Stimulated activated CD4-positive, alpha-beta T cell treated with anti-CD3 and anti-CD28 coated beads, Interleukin-2, amount 100 ng/mL, for 24 hours (primary cell): ENCODE measurements at regions not wholly inside any gene's neighbourhood (a gene's known extent, or its start where the extent isn't known, plus 50 kb on each side); places are given as distances from the start of the nearest gene placed in this dataset.

Experiments
- DNase-seq, 2 donors: peaks; one replicate each; pipeline ENCODE4 v3.0.0-alpha.2; 2020

DNA sequence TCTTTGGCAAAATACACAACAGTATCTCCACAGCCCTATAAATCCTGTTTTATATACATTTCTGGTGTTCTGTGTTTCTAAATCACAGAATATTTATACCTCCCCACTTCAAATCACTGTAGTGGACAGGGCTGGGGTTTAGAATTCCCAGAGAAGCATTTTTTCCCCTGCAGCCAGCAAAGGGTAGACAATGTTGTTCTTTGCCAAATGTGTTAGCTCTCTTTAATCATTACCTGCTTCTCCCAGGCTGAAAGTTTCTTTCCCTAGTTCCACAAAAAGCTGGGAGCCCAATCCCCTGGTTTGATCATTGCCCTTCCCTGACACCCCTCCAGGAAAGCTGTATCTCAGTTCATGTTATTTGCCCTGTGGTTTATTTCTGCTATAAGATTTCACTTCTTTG is 520.0 kb upstream of the SPHKAP start:
- no peak for DNase-seq

DNA sequence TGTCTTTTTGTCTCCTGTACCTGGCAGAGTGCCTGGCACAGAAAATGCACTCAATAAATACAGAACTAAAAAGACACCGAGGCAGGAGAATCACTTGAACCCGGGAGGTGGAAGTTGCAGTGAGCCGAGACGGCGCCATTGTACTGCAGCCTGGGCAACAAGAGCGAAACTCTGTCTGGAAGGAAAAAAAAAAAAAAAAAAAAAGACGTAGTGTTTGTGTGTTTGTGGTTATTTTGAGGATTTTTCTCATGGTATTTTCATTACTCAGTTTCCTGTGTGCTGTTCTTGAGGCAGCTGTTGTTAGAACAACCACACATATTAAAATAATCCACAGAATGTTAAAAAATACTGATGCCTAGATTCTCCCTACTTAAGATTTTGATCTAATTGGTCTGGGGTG is 519.2 kb upstream of the SPHKAP start:
- no peak for DNase-seq

DNA sequence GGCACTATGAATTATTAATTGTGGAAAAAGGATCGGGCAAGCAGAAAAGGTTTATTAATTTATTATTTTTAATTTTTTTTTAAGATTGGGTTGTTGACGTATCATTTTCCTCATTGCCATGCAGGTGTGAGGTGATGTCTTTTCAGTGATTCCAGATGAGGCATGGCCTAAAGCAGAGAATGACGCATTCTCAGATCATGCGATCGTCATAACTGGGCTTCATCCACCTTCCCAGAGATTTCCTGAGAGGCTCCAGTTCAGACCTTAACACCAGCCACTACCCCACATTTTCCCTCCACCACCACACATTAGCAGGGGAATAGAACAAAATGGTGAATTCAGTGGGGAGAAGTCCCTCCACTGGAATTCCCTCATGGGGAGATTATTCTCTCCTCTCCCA is 518.4 kb upstream of the SPHKAP start:
- no peak for DNase-seq

DNA sequence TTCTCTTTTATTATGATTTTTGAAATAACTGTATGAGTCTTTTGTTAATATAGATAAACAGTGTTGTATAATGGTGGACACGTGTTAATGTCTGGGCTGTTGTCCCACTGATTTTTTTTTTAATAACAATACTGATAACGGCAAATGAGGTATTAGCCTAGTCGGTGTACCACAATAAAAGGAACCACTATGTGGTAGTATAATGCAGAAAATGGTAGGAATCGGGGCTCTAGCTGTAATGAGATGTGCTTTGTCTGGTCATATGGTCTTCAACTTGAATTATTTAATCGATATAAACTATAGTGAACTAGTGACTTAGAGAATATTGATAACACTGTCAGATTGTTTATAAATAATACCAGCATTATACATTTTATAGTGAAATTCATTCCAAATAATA is 517.9 kb upstream of the SPHKAP start:
- DNase-seq = no peak

DNA sequence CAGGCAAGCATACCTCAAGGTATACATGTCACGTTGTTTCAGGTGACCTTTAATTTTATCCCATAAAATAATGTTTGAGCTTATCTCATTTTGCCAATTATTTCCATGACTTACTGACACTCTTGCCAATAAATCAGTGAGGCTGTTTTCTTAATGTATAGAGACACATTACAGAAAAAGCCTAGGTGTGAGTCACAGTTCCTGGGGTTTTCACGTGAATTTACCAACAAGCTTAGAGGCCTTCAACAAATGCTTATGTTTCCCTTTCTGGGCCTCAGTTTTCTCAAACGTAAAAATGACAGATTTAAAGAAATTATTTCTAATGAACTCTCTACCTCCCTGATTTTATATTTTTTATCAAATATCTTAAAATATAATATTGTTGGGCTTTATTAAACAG is 517.5 kb upstream of the SPHKAP start:
- no peak for DNase-seq

DNA sequence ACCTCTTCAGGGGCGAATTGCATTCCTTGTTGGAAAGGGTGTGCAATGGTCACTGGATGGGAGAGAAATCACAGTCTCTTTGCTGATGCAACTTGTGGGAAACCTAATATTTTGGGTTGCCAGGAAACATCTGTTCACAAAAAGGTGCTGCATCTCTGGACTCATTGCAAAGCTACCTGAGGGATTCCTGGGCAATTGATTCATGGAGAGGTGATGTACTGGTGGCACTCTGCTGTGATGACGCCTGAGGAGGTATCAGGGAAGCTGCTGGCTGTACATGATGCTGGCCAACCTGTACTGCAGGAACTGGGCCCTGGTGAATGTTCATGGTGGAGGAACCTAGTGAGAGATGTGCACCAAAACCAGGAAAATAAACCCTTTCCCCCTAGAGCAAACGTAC is 516.0 kb upstream of the SPHKAP start:
- no peak for DNase-seq

DNA sequence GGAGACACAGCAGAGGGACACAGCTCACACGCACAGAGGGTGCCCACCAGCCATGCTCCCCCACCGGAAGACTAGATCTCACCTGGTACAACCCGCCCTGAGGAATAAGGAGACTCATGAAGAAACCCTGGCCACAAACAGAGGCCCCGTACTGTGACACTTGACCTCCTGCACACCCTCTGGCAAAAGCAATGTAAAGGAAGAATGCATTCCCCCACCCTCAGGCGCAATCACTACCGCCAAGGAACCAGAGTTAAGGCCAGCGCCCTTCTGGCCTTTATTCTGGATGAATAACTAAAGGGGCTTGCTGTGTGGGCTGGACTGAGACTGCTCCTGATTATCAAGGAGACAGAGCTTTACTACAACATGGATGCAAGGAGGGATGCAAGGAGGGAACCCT is 509.2 kb upstream of the SPHKAP start:
- DNase-seq = no peak

DNA sequence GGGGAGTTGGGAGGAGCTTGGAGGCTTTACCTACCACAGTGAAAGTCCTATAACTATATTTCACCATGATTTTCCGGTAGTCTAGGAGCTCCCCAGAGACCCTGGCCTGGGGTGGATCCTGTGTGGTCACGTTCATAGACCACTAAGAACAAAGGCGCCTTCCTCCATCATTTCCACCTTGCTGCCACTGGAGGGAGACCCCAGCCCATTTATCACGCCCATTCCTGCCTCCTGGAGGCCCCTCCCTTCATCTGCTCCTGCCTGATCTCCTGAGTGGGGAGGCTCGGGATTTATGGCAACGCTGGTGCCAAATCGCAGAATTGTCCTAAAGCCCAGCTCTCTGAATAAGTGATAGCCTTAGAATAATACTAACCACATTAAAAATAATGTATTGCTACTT is 507.6 kb upstream of the SPHKAP start:
- DNase-seq = no peak

DNA sequence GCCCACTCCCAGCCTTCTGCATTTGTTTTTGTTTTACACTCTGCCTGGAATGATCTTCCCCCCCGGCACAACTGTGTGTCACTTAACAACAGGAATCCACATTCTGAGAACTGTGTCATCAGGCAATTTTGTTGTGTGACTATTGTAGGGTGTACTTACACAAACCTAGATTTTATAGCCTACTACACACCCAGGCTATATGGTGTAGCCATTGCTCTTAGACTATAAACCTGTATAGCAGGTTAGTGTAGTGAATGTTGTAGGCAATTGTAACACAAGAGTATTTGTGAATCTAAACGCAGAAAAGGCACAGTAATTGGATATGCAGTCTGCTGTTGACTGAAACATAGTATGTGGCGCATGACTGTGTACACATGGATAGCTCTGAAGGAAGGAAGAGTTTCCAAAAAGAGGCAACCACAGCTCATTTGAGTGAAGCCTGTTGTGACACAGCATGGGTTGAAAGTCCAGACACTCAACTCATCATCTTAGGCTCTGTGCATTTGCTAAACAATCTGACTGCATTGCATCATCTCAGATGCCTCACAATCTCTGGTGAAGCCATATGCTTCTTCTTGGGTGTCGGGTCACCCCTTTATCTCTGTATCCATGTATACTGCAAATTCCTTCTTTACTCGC is 506.6 kb upstream of the SPHKAP start:
- no peak for DNase-seq

DNA sequence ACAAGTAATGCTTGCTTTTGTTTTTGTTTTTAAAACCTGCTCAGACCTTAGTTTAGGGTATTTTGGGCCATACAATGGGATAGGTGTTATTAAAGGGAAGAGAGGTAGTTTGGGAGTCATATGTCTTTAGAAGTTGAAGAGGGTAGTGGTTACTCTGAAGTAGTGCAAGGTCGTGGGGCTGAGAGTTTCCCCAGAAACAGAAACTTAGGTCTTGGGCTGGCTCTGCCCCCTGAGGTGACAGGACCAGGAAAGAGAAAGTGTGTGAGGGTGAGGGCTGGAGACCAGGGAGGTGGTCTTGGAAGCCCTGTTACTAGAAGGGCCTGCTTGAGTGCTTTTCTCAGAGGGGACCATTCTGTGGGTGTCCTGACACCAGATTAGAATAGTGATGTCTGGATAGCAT is 500.5 kb upstream of the SPHKAP start:
- DNase-seq = no peak

DNA sequence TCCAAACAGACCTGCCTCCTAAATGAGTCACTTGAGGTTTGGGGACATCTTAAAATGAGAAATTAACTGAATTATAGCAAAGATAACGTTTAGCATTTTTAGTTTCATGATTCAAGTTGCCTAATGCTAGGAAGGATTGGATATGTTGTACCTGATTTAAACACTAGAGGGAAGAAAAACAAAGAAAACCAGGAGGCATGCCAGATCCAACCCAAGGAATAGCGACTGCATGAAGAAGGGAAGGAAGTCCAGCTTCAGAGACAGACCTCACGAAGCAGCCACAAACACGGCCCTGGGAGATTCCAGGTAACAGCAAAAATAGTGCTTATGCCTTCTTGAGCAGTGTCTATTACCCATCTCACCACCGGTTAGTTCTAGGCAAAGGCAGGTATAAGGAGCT is 499.9 kb upstream of the SPHKAP start:
- DNase-seq = no peak

DNA sequence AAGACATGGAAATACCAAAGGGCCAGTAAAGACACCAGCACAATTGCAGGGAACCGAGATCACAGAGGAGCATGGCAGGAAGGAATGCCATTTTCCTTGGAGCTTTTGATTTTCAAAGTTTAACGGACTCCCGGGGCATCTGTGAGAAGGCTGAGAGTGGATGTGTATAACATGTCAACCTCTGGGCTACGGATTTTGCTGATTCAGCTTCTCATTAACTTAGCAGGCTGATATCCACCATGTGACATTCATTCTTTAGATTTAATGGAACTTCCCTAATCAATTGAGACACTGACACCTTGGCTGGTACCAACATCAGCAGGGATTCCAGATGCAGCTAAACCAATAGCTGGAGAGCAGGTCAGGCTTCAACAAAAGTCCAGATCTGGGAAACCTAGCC is 496.6 kb upstream of the SPHKAP start:
- no peak for DNase-seq

DNA sequence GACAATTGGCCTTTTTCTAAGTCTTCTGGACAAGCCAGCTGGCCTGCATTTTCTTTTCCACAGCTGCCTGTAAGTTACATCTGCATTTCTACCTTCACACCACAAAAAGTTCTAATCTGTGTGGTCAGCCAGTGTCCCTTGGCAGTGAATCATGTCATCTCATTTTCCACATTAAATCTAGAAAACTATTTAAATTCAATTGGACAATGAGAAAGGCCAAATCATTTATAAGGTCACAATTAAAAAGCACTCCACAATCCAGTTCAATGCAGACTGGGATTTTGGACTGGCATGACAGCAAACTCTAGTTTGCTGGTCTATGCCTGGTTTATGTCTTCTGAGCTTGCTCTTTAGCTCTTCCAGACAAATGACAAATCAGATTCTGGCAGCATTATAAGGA is 494.2 kb upstream of the SPHKAP start:
- no peak for DNase-seq

DNA sequence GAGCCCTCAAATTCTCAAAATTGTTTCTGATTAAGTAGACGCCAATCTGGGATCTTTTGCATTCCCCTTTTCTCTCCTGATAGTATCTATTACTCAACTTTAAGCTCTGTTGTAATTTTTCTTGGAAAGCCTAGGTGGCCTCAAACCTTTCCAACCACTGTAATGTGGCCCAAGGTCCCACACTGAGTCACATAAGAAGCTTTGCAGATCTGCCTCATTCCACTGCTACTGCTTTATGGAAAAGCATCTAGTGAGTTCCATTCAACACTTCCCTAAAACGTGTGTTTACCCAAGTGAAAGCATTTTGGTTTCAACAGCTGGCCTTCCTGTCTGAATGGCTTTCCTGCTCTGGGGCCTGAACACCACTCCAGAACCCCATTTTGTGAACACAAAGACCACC is 493.6 kb upstream of the SPHKAP start:
- no peak for DNase-seq

DNA sequence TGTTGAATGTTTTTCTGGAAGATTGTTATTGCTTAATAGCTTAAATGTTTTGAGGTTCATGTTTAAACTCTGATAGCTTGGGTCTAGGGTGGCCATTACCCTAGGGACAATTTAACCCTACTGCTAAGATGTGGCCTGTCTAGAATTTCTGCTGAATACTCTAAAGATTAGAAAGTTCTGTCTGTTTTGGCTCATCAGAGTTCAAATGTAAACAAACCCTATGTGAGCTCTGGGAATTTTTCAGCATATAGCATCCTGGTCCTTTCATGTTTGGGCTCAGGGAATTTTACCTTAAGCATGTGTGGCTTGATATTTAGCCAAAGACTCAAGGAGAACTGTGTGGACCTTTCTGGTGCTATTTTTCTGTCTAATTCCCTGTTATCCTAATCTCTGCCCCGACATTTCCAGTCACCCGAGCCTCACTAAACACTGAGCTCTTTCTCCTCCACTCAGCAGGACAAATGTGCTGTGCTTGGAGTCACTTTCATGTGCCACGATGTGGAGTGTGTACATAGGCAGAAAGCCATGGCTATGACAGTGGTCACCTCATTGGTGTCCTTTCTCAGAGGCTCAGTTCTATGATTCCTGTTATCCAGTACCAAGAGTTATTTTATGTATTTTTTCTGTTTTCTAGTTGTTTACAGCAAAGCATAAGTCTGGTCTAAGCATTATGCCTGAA is 492.5 kb upstream of the SPHKAP start:
- no peak for DNase-seq

DNA sequence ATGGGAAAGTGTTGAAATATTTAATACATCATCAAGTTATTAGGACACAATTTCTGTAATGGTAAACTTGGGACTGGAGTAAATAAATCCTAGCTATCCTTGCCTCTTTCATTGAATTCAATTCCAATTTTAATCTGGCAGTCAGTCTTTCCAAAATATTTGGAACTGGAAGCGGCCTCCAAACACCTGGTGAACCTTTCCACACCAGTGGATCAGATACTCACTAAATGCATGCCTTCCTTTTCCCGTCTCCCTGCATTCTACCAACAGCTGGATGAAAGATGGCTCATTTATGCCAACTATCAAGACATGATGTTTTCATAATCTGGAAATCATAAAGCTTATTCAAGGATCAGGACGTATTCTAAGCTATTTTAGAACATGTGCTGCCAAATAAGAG is 488.2 kb upstream of the SPHKAP start:
- no peak for DNase-seq

DNA sequence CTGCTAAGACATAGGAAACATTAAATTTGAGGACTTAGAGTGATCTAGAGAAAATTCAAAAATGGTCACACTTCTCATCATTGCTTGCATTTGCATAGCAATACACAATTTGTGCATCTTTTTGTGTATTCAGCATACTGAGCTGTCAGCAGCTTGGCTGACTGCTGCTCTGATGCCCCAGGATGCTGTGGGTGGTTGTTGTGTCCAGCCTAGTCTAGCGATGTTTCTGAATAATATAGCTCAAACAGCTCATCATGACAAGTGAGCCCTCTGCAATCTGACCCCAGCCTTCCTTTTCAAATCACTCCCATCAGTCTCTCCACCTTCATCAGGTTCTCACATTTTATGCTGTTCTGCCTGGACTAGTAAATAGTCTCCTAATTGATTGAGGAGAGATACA is 483.7 kb upstream of the SPHKAP start:
- no peak for DNase-seq

DNA sequence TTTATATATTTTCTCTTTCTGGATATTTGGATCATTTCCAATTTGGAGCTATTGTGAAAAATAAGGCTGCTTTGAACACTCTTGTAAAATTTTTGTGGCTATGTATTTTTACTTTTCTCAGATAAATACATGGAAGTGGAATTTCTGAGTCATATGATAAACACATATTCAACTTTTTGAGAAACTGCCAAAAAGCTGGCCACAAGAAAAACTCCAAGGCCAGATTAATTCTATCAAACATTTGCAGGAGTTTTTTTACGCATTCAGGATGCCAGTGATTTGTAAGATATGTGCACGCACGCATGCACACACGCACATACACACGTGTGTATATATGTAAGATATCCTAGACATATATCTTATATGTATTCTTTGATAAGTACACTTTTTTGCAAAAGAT is 477.5 kb upstream of the SPHKAP start:
- DNase-seq = no peak

DNA sequence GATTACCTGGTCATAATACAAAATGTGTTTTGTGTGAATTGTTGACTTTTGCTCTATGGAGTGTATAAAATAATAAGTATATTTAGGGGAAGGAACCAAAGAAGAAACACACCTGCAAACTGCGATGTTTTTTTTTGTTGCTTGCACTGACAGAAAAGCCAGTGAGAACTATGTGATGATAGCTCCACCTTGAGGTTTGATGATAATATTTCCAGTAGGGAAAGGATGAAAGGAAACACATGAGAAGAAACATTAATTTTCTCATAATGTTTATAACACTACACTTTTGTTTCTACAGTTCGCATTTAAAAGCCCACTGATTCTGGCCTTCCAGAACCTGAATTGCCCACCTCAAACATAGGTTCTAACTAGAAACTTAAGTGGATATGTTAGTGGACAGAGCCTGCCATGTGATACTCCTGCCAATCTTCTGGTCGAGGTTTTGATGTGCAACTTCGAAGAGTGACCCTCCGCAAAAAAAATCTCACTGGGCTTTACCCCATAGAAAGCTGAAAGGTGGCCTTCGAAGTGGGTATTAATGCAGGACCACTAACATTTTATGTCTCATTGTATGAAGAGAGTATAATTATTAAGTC is 476.4 kb upstream of the SPHKAP start:
- DNase-seq = no peak

DNA sequence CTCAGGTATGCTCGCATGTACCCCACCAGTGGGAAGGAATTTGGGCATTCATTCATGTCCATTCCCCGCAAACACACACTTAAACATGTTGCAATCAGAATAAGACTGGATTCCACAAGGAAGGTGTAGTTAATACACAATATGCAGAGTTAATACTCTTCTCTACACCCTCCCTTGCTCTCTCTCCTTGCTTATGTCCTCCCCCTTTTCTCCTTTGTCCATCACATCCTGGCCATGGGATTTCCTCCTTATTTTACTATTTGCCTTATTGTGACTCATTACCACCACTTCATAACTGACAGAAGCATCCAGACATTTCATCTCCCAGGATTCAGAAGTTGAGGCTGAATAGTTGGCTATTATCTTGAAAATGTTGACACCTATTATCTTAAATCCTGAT is 473.8 kb upstream of the SPHKAP start:
- DNase-seq = no peak

DNA sequence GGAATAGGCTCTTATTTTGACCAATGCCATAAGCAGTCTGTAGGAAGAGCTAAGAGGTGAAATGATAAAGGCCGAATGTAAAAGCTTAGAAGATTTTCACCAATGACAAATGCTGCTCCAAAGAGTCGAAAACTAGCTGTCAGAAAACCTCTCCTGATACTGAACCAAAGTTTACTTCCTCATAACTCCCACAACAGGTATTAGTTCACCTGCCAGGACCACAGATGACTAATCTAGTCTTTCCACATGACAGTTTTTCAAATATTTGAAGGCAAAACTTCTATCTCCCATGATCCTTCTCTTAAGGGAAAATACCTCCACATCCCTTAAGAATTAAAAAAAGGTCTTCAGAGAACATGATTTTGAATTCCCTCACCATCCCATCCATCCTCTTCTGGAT is 473.2 kb upstream of the SPHKAP start:
- DNase-seq = no peak

DNA sequence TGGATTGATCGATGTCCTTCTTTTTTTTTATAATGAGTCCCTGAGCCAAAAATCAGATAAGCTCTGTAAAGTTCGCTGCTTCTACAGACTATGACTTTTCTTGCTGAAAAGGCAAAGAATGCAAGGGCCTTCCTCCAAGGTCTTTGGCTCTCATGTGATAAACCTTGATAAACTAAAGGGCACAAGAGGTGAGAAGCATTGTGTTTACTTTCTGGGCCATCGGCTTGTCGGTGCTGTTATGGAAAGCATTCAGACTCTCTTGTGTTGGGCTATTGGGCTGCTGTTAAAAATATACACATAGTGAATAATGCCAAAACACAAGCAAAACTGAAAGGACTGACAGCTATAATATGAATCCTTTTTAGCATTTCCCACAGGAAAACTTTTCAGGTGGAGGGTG is 472.4 kb upstream of the SPHKAP start:
- DNase-seq = no peak

DNA sequence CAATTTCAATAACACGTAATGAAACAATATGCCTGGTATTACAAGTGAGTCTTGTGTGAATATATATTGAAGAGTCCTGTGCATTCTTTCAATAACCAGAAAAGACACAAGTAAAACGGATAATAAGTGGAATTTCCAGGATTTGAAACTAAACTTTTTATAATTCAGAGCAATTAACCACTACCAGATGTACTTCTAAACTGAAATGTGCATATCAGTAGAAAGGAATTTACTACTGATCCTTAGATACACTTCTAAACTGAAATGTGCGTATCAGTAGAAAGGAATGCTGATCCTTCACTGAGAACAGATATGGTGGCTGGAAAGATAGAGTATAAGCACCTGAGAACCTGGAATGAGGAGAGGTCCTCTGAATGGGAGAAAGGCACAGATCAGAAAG is 470.9 kb upstream of the SPHKAP start:
- no peak for DNase-seq

DNA sequence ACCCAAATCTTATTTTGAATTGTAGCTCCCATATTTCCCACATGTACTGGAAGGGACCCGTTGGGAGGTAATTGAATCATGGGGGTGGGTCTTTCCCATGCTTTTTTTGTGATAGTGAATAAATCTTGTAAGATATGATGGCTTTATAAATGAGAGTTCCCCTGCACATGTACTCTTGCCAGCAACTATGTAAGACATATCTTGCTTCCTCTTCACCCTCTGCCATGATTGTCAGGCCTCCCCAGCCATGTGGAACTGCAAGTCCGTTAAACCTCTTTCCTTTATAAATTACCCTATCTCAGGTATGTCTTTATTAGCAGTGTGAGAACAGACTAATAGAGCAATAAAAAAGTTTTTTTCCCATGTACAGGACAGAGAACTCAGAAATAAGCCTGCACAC is 468.4 kb upstream of the SPHKAP start:
- no peak for DNase-seq

DNA sequence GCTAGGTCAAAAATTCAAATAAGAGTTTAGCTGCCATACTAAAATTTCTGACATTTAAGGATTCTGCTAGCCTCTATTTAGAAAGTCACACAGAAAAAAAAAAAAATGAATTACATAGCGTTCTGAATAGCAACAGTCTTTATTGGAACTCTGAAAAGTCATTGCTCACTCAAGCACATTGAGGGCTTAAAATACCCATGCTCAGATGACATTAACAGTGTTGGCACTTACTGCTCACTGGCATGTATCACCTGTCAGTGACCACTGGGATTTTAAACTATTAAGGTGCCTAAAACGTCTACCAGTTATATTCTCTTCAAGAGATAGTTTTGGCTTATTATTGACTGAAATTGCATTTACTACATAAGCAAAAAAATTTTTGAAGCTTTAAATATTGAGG is 468.0 kb upstream of the SPHKAP start:
- DNase-seq = no peak
